Kasumi-1 (cell line): ENCODE measurements at regions not wholly inside any gene's neighbourhood (a gene's known extent, or its start where the extent isn't known, plus 50 kb on each side); places are given as distances from the start of the nearest gene placed in this dataset.
A peak's percentile ranks its signal among the peaks of the same experiment; 100 is the strongest.

Experiments used
- DNase-seq, 2 experiments: peaks; one replicate each; lab custom pipeline; 2025; lab: John Stamatoyannopoulos, UW

GRCh38 chr4:24637173-24637572, 52.8 kb upstream of the DHX15 start:
- no peak for DNase-seq

- no peak for DNase-seq
Observed at GRCh38 chr4:24638396-24638875, 54.1 kb upstream of the DHX15 start.

GRCh38 chr4:24639714-24640113, 55.4 kb upstream of the DHX15 start:
- DNase-seq: no peak

DNA sequence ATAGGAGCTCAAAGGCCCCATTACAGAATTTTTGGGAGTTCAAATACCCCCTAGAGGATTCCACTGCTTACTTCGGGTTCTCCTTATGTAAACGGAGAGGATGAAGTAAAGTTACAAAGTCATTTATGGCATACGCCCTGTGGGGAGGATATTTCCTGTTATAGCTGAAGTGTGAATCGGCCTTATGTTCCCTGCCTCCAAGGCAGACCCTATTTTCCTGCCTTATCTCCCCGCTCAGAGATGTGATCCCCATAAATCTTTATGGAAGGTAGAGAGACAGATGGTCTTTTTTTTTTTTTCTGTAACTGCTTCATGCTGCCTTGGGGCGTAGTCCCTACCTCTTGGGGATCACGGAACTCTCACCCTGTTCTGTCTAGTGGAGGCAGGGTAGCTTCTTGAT, 56.0 kb upstream of the DHX15 start:
- no peak for DNase-seq

- no peak for DNase-seq
Observed at GRCh38 chr4:24642981-24643547, 58.7 kb upstream of the DHX15 start.

GRCh38 chr4:24643774-24644520, 59.6 kb upstream of the DHX15 start:
- no peak for DNase-seq

- DNase-seq: no peak
Observed at GRCh38 chr4:24644983-24645764, 60.8 kb upstream of the DHX15 start.

DNA sequence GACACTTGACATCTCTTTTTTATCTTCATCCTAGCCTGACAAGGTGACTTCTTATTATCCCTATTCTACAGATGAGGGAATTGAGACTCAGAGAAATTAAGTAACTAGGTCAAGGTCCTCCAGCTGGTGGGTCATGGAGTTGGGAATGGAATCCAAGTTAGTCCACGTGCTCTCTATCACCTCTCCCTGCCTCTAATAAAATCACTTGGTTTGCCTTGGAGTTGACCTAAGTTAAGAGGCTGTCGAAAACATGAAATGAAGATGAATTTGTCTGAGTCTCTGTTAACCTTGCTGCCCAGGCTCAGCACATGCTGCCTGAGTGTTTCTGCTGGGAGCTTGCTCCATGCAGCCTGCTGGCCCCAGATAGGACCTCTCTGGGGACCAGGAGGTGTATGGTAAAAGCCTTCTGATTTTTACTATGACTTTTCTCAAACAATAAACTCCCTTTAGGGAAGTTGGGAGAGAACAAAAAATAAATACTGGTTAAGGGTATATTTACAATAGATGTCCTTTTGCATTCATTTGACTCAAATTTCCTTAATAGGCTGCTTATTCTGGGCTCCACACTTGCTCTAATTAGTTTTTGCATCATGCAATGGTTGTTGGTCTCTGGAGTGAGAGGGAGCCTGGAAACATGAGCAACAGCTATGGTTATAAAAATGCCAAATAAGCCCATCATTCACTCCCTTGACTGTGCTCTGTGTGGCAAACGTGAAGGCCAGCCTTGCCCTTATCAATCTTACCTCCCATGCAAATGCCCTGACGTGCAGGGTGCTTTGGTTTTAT, 61.6 kb upstream of the DHX15 start:
- DNase-seq: no peak

DNA sequence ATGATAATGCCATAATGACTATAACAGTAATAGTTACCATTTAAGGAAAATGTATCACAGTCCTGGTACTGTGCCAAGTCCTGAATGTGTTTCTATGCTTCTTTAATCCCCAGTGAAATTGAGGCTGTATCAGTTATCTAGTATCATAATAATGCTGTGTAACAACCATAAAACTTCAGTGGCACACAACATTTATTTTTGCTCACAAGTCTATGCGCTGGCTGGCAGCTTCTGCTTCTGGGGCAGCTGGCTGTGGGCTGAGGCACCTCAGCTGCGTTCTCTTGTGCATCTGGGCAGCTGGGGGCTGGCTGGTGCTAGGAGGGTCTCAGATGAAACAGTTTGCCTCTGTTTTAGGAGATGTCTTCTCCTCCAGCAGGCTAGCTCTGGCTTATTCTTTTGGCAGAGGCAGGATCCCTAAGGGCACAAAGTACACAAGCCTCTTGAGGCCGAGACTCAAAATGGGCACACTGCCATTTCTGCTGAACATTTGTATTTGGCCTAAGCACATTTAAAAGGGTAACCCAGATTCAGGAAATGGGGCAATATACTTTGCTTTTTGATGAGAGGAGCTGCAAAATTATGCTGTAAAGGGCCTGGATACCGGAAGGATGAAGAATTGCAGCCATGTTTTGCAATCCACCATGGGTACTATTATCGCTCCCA, 62.6 kb upstream of the DHX15 start:
- DNase-seq: peak; percentile 11 to 14

DNA sequence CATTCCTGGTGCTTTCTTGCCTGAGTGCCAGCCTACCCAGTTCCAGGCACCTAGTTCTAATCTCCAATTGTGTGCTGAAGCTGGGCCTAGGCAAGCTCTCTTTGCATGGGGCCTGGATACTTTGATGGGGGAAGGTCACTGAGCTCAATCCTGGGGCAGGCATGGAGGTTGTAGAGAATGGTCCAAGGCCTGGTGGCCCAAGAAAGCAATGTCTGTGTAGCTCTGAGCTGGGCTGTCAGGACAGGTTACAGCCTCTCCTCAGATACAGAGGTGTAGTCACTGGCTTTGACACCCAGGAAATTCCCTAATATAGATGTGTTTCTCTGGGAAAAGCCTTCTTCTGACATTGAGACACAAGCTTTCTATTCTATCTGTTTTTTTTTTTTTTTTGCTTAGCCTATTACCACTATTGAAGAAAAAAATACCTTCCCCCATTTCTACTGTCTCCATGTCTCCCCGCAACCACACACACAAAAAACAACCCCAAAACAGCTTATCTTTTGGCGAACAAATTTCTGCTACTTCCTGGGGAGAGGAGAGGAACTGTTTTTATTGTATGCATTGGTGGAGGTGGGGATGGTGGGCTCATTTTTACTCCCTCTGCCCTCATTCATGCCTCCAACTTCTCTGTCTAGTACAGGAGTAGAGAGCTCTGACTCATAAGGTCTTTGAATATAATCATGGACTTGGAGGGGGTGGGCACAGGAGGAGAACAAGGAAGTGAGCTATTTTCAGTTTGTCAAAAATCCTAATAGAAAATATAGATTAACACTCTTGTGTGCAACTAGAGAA, 66.7 kb upstream of the DHX15 start:
- peak; percentile 55 to 56 for DNase-seq

DNA sequence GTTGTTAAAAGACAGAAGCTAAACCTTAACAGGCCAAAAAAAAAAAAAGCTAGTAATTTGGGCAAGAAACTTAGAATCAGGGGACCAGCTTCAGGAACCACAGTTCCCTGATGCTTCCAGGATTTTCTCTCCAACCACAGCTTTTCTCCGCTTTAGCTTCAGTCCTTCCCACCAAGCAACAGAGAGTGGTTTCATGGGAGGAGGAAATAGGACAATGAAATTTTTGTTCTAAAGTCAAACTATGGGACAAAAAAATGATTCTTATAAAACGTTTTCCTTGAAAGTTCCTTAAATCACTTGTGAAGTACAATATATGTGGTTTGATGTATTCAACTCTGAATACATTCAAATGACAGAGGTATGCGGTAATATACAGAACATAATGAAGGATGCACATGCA, 71.0 kb upstream of the DHX15 start:
- no peak for DNase-seq

DNA sequence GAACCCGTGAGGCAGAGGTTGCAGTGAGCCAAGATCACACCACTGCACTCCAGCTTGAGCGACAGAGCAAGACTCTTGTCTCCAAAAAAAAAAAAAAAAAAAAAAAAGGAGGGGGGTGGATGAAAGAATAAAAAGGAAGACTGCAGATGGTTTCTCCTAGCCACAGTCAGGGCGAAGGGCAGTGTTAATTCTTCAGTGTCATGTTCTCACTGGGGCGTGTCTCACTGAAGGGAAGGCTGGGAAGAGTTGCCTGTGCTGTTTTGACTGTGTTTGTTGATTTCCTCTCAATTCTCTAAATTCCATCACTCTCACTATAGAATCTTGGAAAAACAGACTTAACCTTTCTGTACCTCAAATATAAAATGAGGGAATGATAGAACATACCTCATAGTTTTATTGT, 71.6 kb upstream of the DHX15 start:
- DNase-seq: no peak

- DNase-seq: no peak
Observed at GRCh38 chr4:24656906-24657305, 72.6 kb upstream of the DHX15 start.

DNA sequence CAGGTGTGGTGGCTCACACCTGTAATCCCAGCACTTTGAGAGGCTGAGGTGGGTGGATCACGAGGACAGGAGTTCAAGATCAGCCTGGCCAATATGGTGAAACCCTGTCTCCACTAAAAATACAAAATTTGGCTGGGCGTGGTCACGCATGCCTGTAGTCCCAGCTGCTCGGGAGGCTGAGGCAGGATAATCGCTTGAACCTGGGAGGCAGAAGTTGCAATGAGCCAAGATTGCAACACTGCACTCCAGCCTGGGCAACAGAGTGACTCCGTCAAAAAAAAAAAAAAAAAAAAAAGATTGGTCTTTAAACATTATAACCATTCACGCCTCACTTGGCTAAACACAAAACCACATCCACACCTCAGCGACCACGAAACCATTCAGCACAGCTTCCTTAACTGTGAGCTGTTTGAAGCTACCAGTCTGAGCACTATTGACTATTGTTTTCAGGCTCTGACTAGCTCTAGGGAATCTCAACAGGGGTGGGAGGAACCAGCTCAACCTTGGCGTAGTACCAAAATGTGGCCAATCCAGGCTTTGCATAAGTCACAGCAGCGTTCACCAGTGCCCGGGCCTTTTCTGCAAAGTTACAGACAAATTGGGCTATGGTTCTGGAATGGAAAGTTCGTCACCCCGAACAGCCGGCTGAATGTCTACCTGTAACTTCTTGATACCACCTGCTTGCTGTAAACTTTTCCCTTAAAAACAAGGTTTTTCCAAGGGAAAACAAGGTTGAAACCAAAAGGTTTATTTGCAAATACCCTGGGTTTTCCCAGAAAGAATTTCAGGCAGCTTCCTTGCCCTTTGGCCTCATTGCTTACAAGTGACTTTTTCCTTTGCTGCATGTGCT, 73.6 kb upstream of the DHX15 start:
- DNase-seq: peak; percentile 40 to 48

DNA sequence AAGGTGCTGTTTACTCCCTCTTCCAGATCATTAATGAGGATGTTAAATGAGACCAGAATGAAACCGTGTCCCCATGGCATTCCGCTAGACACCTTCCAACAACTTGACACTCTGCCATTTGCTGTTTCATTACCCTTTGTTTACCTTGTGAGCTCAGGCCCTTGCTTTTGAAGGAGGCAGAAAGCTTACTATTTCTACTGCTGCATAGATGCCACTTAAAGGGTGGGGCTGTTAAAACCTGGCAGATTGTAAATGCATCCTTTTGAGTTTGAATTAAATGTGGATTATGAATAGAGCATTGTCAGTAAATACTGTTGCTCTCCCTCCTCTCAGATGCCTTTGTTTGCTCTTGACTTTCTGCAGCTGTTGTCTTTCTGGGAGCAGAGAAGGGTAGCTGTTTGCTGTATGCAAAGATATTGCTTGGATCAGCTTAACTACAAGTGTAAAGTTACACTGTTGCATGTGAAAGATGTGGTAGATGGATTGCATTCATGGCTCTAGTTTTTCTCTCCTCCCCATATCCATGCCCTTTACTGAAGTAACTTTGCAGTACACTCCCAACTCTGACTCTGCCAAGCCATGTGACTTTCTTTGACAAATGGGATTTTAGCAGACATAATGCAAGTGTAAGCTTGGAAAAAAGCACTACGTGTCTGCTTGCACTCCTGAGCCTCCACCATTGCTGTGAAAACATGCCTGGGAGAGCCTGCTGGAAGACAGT, 75.0 kb upstream of the DHX15 start:
- no peak for DNase-seq

GRCh38 chr4:24662056-24662455, 77.7 kb upstream of the DHX15 start:
- DNase-seq: no peak

GRCh38 chr4:24662542-24662941, 78.2 kb upstream of the DHX15 start:
- no peak for DNase-seq

- DNase-seq: no peak
Observed at GRCh38 chr4:24664956-24665355, 80.6 kb upstream of the DHX15 start.

DNA sequence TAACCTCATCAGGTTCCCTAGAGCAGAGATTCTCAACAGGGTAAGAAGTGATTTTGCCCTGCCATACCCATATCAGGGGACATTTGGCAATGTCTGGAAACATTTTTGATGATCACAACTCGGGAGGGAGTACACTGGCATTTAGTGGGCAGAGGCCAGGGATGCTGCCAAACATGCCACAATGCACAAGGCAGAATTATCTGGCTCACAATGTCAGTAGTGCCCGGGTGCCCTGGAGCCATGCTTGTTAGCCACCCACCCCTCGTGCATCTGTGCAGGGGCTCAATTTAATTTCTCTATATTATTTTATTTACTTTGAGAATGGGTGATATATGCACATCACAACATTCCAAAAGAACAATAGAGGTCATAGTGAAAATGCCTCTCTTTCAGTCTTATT, 82.0 kb upstream of the DHX15 start:
- DNase-seq: no peak
